Muscle layer of duodenum (tissue), 2 donors: ENCODE measurements at regions not wholly inside any gene's neighbourhood (a gene's known extent, or its start where the extent isn't known, plus 50 kb on each side); places are given as distances from the start of the nearest gene placed in this dataset.

Source experiments
- H3K27ac ChIP-seq: one replicate; pipeline ENCODE4 v1.7.0; 2013; ENCODE audit warnings: mild to moderate bottlenecking, low read length
- H3K27me3 ChIP-seq: one replicate; pipeline ENCODE4 v1.7.0; 2013; ENCODE audit warnings: low read depth, mild to moderate bottlenecking, control low read depth, low read length
- H3K36me3 ChIP-seq, 2 donors: one replicate each; pipeline ENCODE4 v1.7.0; 2013; ENCODE audit warnings: low read length in 2 of 2, control low read depth in 1 of 2, mild to moderate bottlenecking in 1 of 2; ENCODE audit not compliant: insufficient read depth in 2 of 2, control insufficient read depth in 1 of 2
- H3K4me1 ChIP-seq, 2 donors: one replicate each; pipeline ENCODE4 v1.7.0; 2013; ENCODE audit warnings: low read length in 2 of 2, mild to moderate bottlenecking in 2 of 2, control low read depth in 1 of 2, moderate library complexity in 1 of 2; ENCODE audit not compliant: insufficient read depth in 2 of 2, control insufficient read depth in 1 of 2
- H3K4me3 ChIP-seq, 2 donors: one replicate each; pipeline ENCODE4 v1.7.0; 2013; ENCODE audit warnings: low read length in 2 of 2, low read depth in 1 of 2, mild to moderate bottlenecking in 1 of 2
- H3K9me3 ChIP-seq, 2 donors: one replicate each; pipeline ENCODE4 v1.7.0; 2013; ENCODE audit warnings: low read length in 2 of 2, control low read depth in 1 of 2, mild to moderate bottlenecking in 1 of 2; ENCODE audit not compliant: control insufficient read depth in 1 of 2
- donor health status: healthy.

DNA sequence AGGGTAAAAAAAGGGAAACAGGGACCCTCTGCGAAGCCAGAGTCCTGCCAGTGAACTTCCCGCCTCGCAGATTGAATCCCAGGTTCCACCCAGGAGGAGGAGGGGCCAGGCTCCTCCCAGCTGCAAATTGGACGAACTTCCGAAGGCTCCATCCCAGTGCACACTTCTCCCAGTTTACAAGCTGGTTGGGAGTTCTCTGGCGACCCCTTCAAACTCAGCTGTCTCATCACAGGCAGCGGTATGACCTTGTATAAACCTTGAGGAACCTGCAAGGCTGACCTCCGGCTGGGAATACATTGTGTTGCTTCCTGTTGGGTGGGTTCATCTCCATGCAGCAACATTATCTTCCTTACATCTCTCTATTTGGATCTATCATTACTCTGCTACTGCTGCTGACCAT lies 962.7 kb downstream of the GRIK2 start:
- Histone ChIP-seq H3K27ac (no peak overlapping the region), H3K27me3 (no peaks in the 10 kb centered on the region), H3K9me3 (no peaks in the 10 kb centered on the region), H3K4me1 (no peaks in the 10 kb centered on the region), H3K36me3 (no peaks in the 10 kb centered on the region), H3K4me3 (no peak overlapping the region)

DNA sequence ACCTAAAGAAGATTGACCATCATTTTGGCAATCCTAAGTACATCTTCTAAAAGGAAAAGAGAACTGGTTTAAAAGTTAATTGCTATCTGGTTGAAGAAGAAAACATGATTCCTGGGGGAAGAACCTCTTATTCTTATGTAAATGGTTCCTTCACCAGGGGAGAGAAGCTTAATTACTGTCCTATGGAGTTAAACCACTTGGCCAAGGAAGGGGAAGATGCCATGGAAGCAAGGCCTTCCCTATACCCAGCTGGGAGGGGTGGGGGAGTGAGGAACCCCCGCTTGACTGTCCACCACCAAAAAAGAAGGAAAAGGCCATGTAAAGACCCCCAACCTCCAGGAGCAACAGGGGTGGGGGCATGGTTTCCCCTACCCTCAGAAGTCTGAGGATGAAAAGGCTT lies 962.1 kb downstream of the GRIK2 start:
- Histone ChIP-seq H3K9me3 (no peaks in the 10 kb centered on the region), H3K4me1 (no peaks in the 10 kb centered on the region), H3K4me3 (no peak overlapping the region), H3K27ac (no peak overlapping the region), H3K36me3 (no peaks in the 10 kb centered on the region), H3K27me3 (no peaks in the 10 kb centered on the region)

DNA sequence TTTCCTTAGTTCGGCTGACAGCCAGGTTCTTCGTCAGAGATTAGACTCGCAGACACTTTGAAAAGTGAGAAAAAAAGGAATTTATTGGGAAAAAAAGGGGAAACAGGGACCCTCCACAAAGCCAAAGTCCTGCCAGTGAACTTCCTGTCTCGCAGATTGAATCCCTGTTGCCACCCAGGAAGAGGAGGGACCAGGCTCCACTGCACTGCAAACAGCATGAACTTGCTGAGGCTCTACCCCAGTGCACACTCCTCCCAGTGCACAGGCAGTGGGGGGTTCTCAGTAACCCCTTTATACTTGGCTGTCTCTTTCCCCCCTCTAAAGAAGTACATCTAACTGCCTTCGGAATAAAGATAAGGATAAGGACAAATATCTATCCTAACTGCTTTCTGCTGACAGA lies 959.0 kb downstream of the GRIK2 start:
- Histone ChIP-seq H3K4me1 (no peaks in the 10 kb centered on the region), H3K4me3 (no peak overlapping the region), H3K36me3 (no peaks in the 10 kb centered on the region), H3K27ac (no peak overlapping the region), H3K27me3 (no peaks in the 10 kb centered on the region), H3K9me3 (no peaks in the 10 kb centered on the region)

DNA sequence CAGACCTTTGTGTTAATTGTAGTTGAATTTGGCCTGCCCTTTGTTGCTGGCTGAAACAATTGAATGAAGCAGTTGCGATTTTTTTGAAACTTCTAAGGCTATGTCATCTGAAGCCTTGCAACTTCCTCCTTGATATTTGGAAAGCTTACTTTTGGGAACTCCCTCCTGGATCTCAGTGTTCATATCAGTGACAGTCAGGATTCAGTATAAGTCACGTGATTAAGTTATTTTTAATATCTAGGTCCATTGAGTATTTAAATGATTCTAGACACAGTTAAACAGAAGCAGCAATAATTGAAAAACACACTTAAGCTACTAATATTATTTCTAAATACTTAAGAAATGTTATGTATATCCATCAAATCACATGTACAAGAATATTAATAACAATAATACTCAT lies 951.3 kb downstream of the GRIK2 start:
- Histone ChIP-seq H3K36me3 (no peaks in the 10 kb centered on the region), H3K27me3 (no peaks in the 10 kb centered on the region), H3K27ac (no peak overlapping the region), H3K4me3 (no peak overlapping the region), H3K4me1 (no peaks in the 10 kb centered on the region), H3K9me3 (no peaks in the 10 kb centered on the region)

DNA sequence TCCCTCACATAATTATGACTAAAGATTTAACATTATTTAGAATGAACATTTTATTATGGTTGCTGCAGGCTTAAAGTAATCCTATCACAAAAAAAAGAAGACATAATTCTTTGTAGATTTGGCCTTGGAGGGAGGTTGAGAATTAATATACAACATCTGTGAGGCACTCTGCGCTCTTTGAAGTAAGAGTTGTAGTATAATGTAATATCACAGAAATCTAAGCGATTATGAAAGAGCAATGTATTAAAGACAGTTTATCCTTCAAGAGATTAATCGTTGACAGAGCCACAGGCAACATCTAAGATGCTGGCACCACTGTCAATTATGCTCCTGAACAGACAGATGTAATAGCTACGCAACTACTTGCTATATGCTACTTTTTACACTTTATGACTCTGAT lies 946.8 kb downstream of the GRIK2 start:
- Histone ChIP-seq H3K4me1 (no peaks in the 10 kb centered on the region), H3K36me3 (no peaks in the 10 kb centered on the region), H3K27me3 (no peaks in the 10 kb centered on the region), H3K9me3 (no peaks in the 10 kb centered on the region), H3K4me3 (no peak overlapping the region), H3K27ac (no peak overlapping the region)

DNA sequence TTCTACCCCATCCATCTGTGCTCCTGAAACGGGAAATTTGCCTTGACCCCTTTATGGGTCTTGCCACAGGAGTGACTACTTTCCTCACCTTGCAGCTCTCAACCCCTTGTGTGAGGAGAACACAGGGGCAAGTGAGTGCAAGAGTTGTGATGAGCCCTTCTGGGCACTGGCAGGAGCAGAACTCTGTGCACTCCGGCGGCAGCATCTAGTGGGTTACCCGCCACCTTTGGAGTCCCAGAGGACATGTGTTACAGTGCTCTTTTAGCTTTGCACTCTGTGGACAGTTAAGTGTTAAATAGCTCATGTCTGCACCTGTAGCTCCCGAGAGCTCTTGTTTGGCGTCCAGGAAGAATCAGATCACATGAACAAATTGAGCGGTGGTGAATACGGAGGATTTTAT lies 940.2 kb downstream of the GRIK2 start:
- H3K4me3 ChIP-seq: no peak overlapping the region
- no peak overlapping the region for H3K27ac ChIP-seq
- no peaks in the 10 kb centered on the region for H3K9me3 ChIP-seq
- no peaks in the 10 kb centered on the region for H3K27me3 ChIP-seq
- H3K36me3 ChIP-seq: no peaks in the 10 kb centered on the region
- no peaks in the 10 kb centered on the region for H3K4me1 ChIP-seq

DNA sequence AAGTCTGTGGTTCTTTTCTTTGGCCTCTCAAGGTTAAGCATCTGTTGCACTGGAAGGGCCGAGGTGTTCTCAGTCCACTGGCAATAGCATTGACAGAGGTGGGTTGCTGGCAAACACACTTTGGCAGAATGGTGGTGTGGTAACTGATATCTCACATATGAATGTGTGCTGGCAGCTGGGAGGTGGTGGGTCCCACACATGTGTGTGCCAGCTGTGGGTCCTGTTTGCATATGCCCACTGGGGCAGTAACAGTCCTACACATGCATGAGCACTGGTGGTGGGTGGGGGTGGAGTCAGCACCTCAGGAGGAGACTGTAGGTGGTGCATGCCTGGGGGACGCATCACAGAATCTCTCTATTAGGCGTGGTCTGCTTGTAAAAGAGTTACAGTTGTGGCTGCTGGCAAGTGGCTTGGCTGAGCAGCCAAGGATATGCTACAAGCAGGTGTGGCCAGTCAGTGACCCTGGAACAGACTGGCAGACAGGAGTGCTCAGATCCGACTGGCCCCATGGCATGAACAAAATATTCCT lies 934.3 kb downstream of the GRIK2 start:
- H3K4me1 ChIP-seq: no peaks in the 10 kb centered on the region
- no peaks in the 10 kb centered on the region for H3K27me3 ChIP-seq
- H3K36me3 ChIP-seq: no peaks in the 10 kb centered on the region
- H3K27ac ChIP-seq: no peak overlapping the region
- no peaks in the 10 kb centered on the region for H3K9me3 ChIP-seq
- H3K4me3 ChIP-seq: no peak overlapping the region

DNA sequence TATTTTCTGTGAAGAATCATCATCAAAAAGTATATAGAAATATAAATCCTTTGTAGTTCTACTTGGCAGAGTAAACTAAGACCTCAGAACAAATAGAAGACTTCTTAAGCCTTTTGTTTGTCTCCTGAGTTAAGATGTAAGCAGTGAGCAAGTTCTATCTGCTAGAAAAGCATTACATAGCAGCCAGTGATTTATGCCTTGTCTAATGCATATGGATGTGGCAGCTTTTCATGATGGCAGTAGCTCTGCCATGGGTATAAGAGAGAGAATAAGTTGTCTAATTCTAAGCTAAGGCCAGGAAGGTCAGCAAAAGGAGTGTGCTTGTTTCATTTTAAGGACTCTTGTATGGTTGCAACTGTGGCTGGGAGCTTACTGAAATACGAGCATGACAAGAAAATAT lies 920.2 kb downstream of the GRIK2 start:
- no peak overlapping the region for H3K4me3 ChIP-seq
- H3K36me3 ChIP-seq: no peaks in the 10 kb centered on the region
- H3K4me1 ChIP-seq: no peaks in the 10 kb centered on the region
- H3K27ac ChIP-seq: no peak overlapping the region
- H3K27me3 ChIP-seq: no peaks in the 10 kb centered on the region
- no peaks in the 10 kb centered on the region for H3K9me3 ChIP-seq

DNA sequence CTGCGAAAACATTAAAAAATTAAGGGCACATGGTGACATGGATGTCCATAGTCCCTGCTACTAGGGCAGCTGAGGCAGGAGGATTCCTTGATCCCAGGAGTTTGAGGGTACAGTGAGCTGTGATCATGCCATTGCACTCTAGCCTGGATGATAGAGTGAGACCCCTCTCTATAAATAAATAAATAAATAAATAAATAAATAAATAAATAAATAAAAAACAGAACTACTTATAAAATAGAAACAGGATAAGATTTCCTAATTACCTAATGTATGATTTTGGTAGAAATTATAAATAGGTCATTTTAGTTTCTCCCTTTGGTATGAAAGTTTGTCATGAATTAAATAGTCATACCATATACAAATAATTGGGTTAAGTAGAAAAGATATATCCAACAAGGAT lies 916.2 kb downstream of the GRIK2 start:
- Histone ChIP-seq H3K4me1 (no peaks in the 10 kb centered on the region), H3K9me3 (peaks cover 0 to 8% of the 10 kb centered on the region in 2 donors), H3K27me3 (no peaks in the 10 kb centered on the region), H3K36me3 (no peaks in the 10 kb centered on the region), H3K4me3 (no peak overlapping the region), H3K27ac (no peak overlapping the region)

DNA sequence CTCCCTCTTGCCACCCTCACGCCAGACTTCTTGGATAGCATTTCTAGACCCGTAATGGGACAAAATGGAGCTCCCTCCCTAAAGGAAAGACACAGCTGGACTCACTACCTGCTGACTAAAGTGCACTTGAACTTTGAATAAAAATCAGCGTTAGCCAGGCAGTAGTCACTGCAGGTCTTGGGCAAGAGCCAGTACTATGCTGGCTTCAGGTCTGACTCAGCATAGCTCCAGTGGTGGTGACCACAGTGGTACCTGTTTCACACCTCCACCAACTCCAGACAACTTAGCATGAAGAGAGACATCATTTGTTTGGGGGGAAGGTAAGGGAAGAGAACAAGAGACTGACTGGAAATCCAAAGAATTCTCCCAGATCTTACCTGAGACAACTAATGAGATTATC lies 906.8 kb downstream of the GRIK2 start:
- peaks cover 0 to 3% of the 10 kb centered on the region in 2 donors for H3K9me3 ChIP-seq
- no peak overlapping the region for H3K4me3 ChIP-seq
- no peaks in the 10 kb centered on the region for H3K36me3 ChIP-seq
- no peak overlapping the region for H3K27ac ChIP-seq
- no peaks in the 10 kb centered on the region for H3K4me1 ChIP-seq
- H3K27me3 ChIP-seq: no peaks in the 10 kb centered on the region

DNA sequence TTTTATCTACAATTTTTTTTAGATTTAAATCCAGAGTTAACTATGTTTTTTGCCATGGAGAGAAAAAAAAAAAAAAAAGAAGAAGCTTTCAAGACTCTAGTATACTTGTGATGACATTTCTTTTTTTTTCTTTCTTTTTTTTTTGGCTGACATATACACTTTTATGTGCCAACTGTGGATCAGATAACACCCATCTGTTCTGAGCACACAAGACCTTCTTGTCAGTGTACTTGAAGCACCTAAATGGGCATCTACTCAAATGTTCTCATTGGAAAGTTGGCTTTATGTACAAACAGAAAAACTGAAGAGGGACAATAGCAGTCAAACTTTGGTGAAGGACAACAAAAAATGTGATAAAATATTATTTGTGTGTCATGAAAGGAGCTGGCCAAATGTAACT lies 904.5 kb downstream of the GRIK2 start:
- Histone ChIP-seq H3K27ac (no peak overlapping the region), H3K4me1 (no peaks in the 10 kb centered on the region)

More for the DNA sequence above, 904.5 kb downstream of the GRIK2 start:
- H3K4me3 ChIP-seq: no peak overlapping the region
- no peaks in the 10 kb centered on the region for H3K36me3 ChIP-seq
- no peaks in the 10 kb centered on the region for H3K9me3 ChIP-seq
- no peaks in the 10 kb centered on the region for H3K27me3 ChIP-seq
